CD4-positive, alpha-beta T cell treated with Interferon alpha-2 for 1 hour (primary cell): ENCODE measurements at regions not wholly inside any gene's neighbourhood (a gene's known extent, or its start where the extent isn't known, plus 50 kb on each side); places are given as distances from the start of the nearest gene placed in this dataset.
"Not testable (repeated sequence)": the region's sequence is repeated elsewhere in the genome, so short reads cannot be mapped to it uniquely, and the experiment has no call there.

ENCODE experiments used
- DNase-seq, 2 donors: peaks; one replicate each; pipeline ENCODE4 v3.0.0-alpha.2; 2020 to 2022

- DNase-seq, result no peak
Observed at GRCh38 chr9:115847216-115847615, 306.4 kb upstream of the PAPPA start.

GRCh38 chr9:115849679-115850412 lies 303.7 kb upstream of the PAPPA start:
- DNase-seq, result no peak

- DNase-seq, result no peak
Observed at GRCh38 chr9:115850548-115851304, 302.9 kb upstream of the PAPPA start.

- no peak for DNase-seq
Observed at GRCh38 chr9:115855458-115856133, 298.0 kb upstream of the PAPPA start.

GRCh38 chr9:115858421-115858820 lies 295.2 kb upstream of the PAPPA start:
- DNase-seq, result not testable (repeated sequence)

GRCh38 chr9:115862021-115862420 lies 291.6 kb upstream of the PAPPA start:
- DNase-seq, result no peak

- no peak for DNase-seq
Observed at GRCh38 chr9:115864581-115864980, 289.0 kb upstream of the PAPPA start.

GRCh38 chr9:115867326-115867725 lies 286.3 kb upstream of the PAPPA start:
- DNase-seq, result no peak

GRCh38 chr9:115877852-115878438 lies 275.6 kb upstream of the PAPPA start:
- DNase-seq, result no peak

GRCh38 chr9:115879451-115879850 lies 274.1 kb upstream of the PAPPA start:
- DNase-seq, result no peak

- no peak for DNase-seq
Observed at GRCh38 chr9:115880221-115880885, 273.2 kb upstream of the PAPPA start.

GRCh38 chr9:115882911-115883310 lies 270.7 kb upstream of the PAPPA start:
- DNase-seq, result no peak

- DNase-seq, result no peak
Observed at GRCh38 chr9:115883467-115884329, 269.9 kb upstream of the PAPPA start.

- no peak for DNase-seq
Observed at GRCh38 chr9:115884846-115885245, 268.7 kb upstream of the PAPPA start.

- DNase-seq, result no peak
Observed at GRCh38 chr9:115888131-115888530, 265.5 kb upstream of the PAPPA start.

- DNase-seq, result no peak
Observed at GRCh38 chr9:115891929-115892328, 261.7 kb upstream of the PAPPA start.

- DNase-seq, result not testable (repeated sequence)
Observed at GRCh38 chr9:115898478-115898877, 255.1 kb upstream of the PAPPA start.

GRCh38 chr9:115900698-115901097 lies 252.9 kb upstream of the PAPPA start:
- DNase-seq, result no peak

- DNase-seq, result no peak
Observed at GRCh38 chr9:115910959-115911358, 242.6 kb upstream of the PAPPA start.

- no peak for DNase-seq
Observed at GRCh38 chr9:115912086-115912485, 241.5 kb upstream of the PAPPA start.

GRCh38 chr9:115913696-115914095 lies 239.9 kb upstream of the PAPPA start:
- DNase-seq, result no peak

GRCh38 chr9:115914291-115914690 lies 239.3 kb upstream of the PAPPA start:
- no peak for DNase-seq
